NCI-H1417 treated with DMSO at 0.1 percent for 48 hours (cell line): ENCODE measurements at regions not wholly inside any gene's neighbourhood (a gene's known extent, or its start where the extent isn't known, plus 50 kb on each side); places are given as distances from the start of the nearest gene placed in this dataset.

Experiments used
- DNase-seq: peaks from one replicate; lab custom pipeline; 2025; lab: John Stamatoyannopoulos, UW

DNA sequence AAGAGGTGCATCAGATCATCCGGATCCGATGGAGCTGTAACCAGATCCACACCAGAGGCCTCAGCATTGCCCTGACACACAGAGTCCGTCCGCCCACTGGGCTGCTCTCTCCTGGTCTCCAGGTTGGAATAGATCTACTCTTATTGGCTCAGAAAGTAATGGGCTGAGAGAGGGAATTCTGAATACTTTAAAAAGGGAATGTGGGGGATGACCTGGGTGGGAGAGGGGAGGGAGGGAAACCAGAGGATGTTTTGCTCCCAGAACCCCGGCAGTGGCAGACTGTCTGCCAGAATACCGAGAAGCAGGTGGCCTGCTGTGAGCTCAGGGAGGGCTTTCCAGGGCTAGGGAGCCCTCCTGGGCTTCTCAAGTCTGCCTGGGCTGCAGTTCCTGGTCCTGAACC, 126.5 kb downstream of the ENGASE start:
- no peak for DNase-seq

DNA sequence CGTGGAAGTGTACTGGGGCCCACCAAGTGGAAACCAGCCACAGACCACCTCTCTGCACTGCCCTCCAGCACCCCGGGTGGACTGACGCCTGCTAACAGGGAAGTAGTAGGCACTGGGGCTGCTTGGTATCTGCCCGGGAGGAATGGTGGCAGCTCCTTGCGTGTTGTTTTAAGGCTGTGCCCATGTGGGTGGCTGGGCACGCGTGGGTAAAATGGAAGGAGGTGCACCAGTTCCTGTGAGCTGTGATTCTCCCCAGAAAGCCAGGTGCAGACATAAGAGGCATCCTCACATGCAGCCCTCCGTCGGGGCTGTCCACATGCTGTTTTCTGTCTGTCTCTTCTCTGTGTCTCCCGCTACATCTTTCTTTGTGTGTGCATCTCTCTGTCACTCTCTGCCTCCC, 122.3 kb downstream of the ENGASE start:
- DNase-seq, result no peak

DNA sequence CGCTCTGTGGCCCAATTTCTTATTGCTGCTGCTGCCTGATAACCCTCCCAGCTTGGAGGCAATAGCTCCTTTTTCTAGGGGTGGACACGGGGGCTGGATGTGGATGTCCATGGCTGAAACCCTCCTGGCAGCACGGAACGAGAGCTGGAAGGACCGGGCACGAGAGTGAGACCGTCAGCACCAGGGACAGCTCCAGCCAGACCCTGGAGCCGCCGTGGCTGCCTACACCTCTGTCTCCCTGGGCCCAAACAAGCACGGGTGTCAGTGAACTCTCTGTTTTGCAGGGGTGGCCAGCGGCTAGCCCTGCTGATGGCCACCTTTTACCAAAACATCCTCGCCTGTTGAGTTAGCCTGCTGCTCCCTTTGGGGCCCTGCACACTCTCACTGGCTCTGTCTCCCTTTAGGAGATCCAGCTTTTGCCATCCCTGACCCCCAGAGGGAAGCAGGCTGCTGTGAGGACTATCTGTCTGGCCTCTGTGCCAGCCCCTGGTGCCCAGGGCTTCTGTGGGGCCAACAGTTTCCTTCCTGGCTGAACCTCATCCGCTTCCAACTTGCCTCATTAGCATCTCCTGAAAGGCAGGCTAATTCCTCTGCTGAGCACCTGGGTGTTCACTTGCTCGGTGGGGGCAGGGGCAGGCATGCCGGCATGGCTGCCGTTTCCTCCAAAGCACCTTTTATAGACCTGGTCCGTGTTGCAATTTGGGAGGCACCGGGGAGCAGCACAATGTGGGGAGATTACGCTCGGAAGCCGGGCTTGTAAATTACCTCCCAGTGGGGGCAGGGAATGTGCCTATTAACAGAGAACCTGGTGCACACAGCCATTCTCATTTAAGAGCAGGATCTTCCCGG, 118.1 kb downstream of the ENGASE start:
- DNase-seq, result no peak

DNA sequence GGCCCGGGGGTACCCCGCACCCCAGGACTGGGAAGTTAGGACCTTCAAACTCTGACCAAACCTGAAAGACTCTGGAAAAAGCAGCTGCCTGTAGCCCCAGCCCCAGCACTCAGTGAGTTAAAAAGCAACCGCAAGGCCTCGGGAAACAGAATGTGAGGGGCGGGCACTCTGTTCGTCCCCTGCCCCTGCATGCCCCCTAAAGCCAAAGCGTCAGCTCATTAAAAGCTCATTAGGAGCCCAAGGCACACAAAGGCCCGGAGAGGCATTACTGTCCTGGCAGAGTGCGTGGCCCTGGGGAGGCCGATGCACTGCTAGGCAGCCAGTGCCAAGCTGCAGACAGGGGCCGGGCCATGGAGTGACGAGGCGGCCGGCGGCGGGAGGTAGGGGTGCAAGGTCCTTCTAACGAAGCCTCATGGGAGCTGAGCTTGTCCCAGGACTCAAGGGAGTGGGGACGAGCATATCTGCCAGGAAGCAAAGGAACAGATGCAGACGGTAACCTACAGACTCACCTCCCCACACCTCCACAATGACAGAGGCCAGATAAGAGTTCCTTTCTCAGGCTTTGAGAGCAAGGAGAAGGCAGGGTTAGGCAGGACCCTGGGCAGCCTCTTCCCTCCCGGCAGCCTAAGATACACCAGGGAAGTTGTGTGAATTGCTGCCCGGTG, 116.8 kb downstream of the ENGASE start:
- no peak for DNase-seq

DNA sequence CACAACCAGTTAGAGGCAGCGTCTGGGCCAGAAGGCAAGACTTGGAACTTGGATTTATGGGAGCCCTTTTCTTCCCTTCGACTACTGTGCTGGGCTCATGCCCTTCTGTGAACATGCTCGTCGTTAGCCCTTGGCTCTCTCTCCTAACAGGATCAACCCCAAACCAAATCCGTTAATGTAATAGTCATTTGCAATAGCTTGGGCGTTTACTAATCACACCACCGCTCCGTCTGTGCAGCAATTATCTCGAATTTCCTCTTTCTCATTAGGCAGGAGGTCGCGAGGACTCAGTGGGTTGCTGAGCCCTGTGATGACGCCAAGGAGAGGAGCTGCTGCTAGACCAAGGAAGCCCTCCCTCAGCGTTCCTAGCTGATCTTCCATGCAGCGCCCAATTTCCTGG, 114.7 kb downstream of the ENGASE start:
- DNase-seq, result no peak

DNA sequence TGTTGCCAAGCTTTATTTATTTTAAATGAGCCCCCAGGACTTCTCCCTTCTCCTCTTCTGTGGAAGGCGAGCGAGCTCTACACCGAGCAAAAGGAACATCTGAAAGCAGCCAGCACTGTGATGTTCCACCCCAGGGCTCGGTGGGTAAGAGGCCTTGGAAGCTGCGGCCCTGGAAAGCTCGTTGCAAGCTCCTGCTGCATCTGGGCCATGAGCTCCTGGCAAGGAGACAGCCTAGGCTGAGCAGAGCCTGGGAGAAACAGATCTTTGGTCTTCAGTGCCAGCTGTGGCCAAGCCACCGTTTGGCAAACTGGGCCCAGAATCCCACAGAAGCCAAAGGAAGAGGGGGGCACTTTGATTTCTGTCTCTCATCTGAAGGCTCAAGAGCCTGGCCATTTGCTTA, 114.1 kb downstream of the ENGASE start:
- DNase-seq, result no peak

DNA sequence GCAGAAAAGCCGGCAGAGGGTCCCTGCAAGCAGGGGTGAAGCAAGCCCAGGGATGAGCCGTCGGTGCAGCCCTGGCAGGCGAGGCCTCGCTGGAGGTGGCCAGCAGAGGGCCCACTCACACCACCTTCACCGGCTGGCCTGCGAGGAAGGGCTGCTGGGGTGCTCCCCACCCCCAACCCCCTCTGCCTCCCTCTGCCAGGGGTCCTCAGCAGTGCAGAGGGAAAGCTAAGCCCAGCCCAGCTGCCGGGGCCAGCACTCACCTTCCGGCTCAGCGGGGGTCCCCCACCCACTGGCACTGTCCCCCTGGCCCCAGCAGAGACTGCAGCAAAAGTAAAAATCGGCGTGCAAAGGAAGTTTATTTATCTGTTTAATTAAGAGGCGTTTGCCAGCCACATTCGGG, 113.4 kb downstream of the ENGASE start:
- DNase-seq, result no peak

DNA sequence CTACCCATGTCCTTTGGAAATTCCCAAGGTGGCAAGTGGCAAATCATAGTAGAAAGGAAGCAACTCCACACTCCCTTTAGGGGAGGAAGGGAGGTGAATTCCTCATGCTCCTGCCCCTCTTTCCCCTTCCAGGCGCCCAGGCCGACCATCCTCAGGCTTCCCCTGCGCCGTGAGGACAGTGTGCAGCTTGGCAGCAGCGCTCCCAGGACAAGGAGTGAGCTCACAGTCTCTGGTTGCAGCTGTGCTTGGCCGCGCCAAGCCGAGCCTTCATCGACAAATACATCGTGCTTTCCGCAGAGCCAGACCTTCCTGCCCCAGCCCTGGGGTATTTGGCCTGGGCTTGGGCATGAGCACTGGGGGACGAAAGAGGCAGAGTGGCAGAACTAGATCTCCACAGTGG, 112.6 kb downstream of the ENGASE start:
- no peak for DNase-seq

DNA sequence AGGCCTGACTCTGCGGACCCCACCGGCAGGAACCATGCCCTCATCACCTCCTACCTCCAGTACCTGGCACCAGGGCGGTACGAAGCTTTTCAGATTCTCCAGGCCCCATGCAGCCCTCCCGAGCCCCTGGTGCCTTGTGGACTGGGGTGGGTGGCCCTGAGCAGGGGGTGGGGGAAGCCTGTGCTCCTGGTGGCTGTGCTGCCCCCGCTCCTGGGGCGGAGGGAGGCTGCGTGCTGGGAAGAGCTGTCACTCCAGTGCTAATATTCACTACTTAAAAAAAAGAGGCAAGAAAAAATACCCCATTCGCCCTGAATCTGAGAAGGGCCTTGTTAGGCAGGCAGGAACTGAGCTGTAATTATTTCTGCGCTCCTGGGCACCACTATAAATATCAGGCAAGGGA, 111.8 kb downstream of the ENGASE start:
- DNase-seq, result no peak

DNA sequence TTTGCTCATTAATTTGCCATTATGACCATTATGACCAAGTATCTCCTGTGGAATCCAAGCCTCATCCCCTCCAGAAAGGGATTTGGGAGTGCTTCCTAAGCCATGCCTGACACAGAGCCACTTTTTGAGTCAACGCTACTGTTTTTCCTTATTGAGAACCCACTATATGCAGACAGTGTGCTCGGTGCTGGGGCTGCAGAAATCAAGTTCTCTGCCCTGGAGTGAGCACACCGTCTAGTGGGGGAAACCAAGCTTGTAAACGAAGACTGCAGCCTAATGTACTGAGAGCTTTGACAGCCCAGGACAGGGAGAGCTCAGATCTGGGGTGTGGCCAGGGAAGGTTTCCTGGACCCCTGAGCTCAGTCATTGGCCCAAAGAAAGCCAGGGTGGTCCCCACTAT, 111.0 kb downstream of the ENGASE start:
- no peak for DNase-seq

DNA sequence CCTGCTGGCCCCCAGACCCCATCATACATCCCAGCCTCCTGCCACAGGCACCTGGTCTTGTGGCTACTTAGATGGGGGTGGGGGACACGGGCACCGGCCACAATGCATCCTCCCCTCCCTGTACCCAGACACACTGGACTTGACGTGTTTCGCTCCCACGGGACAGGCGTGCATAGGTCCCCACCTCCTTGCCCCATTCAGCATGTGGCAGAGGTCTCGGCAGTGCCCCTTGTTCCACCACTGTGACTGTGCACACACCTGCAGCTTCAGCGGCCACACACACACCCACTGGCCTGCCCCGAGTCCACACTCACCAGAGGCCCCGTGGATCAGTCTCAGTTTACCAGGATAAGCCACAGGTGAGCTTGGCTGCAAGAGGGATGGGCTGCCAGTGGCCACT, 109.6 kb downstream of the ENGASE start:
- DNase-seq, result no peak

DNA sequence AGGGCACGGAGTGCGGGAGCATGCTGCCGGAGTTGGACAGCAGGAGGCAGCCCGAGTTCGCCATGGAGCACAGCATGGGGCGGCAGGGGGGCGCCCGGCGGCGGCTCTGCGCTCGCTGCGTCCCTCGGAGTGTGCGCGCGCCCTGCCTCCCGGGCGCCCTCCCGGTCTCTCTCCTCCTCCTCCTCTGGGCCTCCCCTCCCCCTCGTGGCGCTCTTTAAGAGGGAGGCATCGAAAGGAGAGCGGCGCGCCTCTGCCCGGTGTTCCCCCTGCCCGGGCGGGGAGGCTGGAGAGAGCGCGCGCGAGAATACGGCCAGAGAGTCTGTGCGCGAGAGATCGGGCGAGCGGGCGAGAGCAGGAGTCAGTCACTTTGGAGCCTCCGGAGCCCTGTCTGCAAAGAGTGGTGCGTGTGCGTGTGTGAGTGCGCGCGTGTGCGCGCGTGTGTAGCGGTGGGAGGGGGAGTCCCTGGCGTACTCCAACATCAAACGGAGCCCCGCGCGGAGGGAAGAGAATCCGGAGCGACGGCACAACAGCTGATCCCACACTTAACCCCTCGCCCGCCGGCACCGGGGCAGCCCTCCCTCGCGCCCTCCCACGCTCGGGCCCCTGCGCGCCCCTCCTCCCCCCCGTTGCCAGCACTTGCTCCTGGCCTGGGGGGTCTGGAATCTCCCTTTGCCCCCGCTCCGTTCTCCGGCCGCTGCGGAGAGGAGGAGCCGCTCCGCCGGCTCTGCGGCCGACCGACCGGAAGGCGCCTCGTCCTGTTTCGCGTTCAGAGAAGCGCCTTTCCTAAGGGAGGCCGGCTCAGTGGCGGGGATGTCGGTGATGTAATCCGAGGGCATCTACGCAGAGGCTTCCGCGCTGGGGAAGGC, 108.9 kb downstream of the ENGASE start:
- no peak for DNase-seq

DNA sequence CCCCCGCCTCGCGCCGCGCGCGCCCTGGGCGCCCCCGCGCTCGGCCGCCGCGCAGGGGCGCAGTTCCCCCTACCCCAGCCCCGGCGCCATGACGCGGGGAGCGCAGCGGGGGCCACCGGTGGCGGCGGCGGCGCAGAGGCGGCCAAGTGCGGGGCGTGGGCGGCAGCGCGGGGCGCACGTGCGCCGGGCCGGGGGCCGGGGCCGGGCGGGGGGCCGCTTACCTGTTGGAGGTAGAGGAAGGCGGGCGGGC, 108.3 kb downstream of the ENGASE start:
- no peak for DNase-seq

DNA sequence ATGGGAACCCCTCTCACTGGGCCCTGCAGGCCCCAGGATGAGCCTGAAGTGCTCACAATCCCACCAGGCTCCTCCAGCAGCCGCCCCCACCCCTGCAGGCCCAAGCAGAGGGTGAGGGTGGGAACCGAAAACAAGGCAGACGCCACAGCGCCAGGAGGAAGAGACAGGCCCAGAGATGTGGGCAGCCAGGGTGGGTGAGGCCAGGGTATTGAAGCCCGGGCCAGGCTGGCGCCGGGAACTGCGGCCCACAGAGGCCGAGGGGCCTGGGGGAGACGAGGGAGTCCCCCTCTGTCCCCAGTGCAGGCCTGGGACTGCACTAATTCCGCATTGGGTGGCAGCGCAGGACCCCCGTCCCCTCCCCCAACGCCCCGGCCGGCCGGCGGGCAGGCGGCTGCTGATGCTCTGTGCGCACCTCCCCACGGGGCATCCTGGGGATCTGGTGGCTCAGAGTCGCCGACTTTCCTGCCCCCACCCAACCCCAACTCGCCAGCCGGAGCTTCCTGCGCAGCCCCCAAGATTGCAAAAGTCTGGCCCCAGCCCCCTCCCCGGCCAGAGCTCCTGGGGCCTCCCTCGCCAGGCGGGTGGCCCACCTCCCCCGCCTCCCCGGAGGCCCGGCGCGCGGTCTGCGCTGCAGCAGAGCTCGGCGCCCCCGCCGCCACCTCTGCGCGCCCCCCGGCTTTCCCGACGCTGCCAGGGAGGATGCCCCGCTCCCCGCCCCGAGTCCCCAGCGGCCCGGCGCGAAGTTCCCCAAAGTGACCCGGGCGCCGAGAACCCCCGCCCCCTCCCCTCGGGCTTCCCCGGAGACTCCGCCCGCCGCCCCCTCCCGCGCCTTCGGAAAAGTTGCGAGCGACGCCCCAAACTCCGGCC, 107.8 kb downstream of the ENGASE start:
- DNase-seq, result no peak

DNA sequence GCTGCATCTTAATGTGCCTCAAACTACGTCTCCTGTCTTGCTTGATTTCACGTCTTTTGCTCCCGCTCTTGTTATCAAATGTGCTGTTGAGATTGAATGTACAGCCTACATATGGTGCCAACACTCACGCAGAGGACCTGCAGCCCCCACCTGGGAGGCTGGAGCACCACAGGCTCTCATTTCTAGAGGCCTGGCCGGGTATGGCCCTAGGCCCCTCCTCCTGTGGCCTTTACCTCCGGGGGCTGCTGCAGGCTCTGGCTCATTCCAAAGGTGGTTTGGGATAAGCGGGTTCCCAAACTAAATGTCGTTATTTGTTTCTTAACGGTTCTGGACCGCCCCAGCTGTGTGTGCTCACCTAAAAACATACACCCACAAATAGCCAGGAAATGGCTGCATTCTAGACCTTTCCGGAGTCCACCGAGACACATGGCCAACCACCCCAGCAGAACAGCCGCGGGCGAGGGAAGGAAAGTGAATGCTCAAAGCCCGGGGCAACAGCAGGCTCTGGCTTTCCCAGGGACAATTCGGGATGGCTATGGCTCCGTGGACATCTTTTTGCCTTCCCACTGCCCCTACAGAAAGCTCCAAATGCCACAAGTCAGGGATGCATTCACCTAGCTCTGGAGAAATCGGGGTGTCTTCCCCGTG, 105.9 kb downstream of the ENGASE start:
- DNase-seq, result no peak

DNA sequence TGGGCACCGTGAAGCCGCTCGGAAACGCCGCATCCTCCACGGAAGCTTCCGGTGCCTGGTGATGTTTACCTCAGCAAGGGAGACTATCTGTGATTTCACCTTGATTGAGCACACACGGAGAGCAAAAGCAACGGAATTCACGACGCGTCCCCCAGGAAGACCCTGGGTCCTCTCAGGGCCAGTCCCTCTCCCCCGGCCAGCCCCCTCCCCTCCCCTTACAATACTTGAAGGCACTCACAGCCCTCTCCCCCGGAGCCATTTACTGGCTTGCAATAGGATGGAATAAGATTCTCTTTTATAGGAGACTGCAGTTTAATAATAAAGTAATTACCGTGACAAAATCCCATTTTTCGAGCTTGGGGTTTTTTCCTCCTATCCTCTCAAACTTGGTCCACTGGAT, 104.7 kb downstream of the ENGASE start:
- DNase-seq, result no peak

DNA sequence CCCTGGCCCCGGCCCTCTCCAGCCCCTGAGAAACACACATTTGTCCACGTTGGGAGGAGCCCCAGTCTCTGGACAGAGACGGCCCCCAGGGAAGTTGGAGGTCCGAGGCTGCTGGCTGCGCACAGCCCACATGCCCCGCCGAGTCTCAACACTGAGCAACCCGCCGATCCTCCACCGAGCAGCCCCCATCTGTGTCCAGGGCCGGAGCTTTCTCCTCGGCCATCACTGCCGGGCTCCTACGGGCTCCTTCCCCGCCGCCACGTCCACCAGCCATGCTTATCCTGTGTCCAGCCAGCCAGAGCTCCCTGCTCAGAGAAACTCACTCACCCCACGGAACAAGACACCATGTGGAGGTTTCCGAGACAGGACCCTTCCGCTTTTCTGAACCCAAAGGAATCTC, 103.3 kb downstream of the ENGASE start:
- DNase-seq, result no peak

DNA sequence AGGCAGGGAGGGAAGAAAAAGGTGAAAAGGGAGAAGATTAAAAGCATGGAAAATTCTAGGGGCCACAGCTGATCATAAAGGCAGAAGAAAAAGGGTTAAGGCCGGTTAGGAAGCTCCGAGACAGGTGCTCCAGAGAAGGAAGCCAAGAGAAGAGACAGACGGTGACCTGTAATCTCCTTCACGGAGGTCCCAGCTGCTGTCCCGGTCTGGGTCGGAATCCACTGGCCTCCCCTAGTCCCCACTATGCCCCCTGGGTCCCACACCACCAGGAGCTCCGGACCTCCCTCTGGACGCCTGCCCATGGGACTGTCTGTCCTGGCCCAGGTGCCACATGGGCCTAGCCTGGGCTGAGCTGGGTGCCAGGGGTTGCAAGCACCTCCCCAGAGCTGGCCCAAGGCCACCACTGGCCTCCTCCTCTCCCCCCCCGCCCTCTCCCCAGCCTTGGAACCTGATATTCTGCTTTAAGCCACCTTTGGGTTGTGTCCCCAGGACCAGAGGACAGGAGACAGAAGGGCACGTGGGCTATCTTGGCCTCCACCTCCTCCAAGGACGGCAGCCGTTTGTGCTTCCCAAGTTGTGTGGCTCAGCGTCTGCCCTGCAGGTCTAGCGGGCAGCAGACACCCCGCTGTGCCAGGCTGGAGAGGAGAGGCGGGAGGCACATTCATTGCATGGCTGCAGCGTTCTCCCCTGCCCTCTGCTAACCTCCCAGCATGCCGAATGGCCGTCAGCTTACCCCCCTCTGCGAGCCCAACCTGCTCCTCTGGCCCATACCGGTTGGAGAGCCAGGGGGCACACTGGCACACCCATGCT, 102.4 kb downstream of the ENGASE start:
- DNase-seq, result no peak

DNA sequence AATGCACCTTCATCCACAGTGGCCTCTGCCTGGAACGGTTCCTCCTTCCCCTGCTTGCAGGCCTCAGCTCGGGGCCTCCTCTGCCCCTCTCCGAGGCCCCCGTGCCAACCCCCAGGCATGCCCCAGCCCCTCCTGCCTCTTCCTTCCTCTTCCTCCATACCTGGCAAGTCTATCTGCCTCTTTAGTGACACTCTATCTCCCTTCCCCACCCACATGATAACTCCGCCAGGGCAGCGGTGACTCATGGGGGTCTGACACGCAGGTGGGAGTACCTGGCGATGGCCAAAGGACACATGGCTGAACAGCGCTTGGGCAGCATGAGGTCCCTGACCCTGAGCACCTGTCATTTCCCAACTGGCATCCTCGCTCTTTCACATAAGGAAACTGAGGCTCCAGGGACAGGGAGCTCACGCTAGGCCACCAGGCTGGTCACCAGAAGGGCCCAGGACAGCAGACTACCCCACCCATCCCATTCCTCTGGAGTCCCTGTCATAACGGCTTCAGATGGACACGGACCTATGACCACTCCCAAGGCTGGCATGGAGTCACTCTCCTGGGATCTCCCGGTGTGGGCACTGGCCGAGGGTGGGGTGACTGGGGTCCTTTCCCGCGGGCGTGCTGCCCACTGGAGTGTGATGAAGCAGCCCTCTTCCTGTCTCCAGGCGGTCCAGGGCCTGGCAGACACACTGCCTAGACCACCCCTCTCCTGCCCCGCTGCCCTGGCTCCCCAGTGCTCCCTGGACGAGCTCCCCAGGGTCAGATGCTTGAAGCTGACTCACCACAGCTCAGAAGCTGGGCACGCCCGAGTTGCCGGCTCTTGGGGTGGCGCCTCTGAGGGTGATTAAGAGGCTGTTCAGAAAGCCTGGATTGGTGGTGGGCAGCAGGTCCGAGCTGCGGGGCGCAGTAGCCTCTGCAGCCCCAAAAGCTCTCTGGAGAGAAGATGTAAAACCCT, 100.6 kb downstream of the ENGASE start:
- no peak for DNase-seq
